ENCODE measurements at regions not wholly inside any gene's neighbourhood (a gene's known extent, or its start where the extent isn't known, plus 50 kb on each side); places are given as distances from the start of the nearest gene placed in this dataset.

GRCh38 chr17:73835605-73836004 is 191.4 kb upstream of the SDK2 start:
- CTCF ChIA-PET, result no interaction called here
- Mint-ChIP-seq H3K27me3 (peaks cover 0 to 4% (median 0%) of the 10 kb centered on the region in 5 donors), H3K9me3 (peaks cover 0 to 19% (median 5%) of the 10 kb centered on the region in 11 donors), H3K36me3 (no peaks in the 10 kb centered on the region), H3K4me3 (peak overlapping the region in 9 of 10 donors; percentile 31 to 75 (median 59)), H3K27ac (peak overlapping the region in 8 of 9 donors; percentile 55 to 91 (median 86)), H3K4me1 (peaks cover 3 to 56% (median 47%) of the 10 kb centered on the region in 7 donors)
- Histone ChIP-seq H3K27ac (ENCODE audit: low read depth, low read length) (no peak overlapping the region), H3K4me1 (ENCODE audit: control insufficient read depth in 2 of 2, insufficient read depth in 2 of 2, low read length in 2 of 2) (peaks cover 5 to 22% of the 10 kb centered on the region in 2 donors), H3K36me3 (ENCODE audit: control insufficient read depth in 2 of 3, insufficient read depth in 3 of 3, low read length in 3 of 3) (no peaks in the 10 kb centered on the region), H3K27me3 (ENCODE audit: control insufficient read depth in 2 of 2, insufficient read depth in 2 of 2, low read length in 2 of 2) (no peaks in the 10 kb centered on the region), H3K9me3 (ENCODE audit: control insufficient read depth in 2 of 3, low read length in 3 of 3) (peaks cover 0 to 9% (median 0%) of the 10 kb centered on the region in 3 experiments), H3K4me3 (ENCODE audit: low read length) (no peak overlapping the region)
- DNase-seq (peak in 6 of 9 donors; percentile 15 to 47 (median 34)), ATAC-seq (peak; percentile 72)
- intact Hi-C loops (cut with micrococcal nuclease), result no loop called here
- POLR2A ChIA-PET, result interaction anchor here (1.1 to 1.7 kb wide), 3 partner anchors 8 to 76 kb away, joined by 3 to 7 read pairs (median 6); no protein-coding TSS in a partner anchor

DNA sequence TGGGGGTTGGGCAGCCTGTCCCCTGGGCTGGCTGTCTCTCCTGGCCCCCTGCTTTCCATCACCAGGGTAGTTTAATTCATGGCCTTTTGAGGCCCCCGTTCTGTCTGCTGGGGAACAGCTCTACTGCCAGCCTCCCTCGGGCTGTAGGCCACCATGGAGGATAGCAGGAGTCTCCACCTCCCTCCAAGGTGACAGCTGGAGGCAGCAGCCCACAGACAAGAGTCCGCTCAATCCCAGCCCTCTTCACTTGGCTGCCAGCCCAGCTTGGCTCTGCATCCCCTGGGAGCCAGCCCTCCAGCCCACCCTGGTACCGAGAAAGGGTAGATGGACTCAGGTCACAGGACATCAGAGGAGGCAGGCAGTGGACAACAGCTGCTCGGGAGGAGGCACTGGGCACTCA is 194.6 kb upstream of the SDK2 start:
- Histone ChIP-seq H3K27ac (ENCODE audit: low read depth, low read length) (no peak overlapping the region), H3K4me3 (ENCODE audit: low read length) (no peak overlapping the region), H3K9me3 (ENCODE audit: control insufficient read depth in 2 of 3, low read length in 3 of 3) (peaks cover 0 to 9% (median 0%) of the 10 kb centered on the region in 3 experiments), H3K27me3 (ENCODE audit: control insufficient read depth in 2 of 2, insufficient read depth in 2 of 2, low read length in 2 of 2) (no peaks in the 10 kb centered on the region), H3K36me3 (ENCODE audit: control insufficient read depth in 2 of 3, insufficient read depth in 3 of 3, low read length in 3 of 3) (no peaks in the 10 kb centered on the region), H3K4me1 (ENCODE audit: control insufficient read depth in 2 of 2, insufficient read depth in 2 of 2, low read length in 2 of 2) (peaks cover 0 to 10% of the 10 kb centered on the region in 2 donors)
- intact Hi-C loops (cut with micrococcal nuclease), result no loop called here
- Mint-ChIP-seq H3K4me1 (peaks cover 3 to 48% (median 35%) of the 10 kb centered on the region in 7 donors), H3K36me3 (no peaks in the 10 kb centered on the region), H3K27ac (peak overlapping the region in 1 of 9 donors; percentile 54), H3K27me3 (peaks cover 0 to 4% (median 0%) of the 10 kb centered on the region in 5 donors), H3K9me3 (peaks cover 0 to 16% (median 5%) of the 10 kb centered on the region in 11 donors), H3K4me3 (no peak overlapping the region)
- ATAC-seq, result no peak
- POLR2A ChIA-PET, result interaction anchor here (0.6 to 2.0 kb wide), 3 partner anchors 10 to 11 kb away, joined by 3 to 7 read pairs (median 3); no protein-coding TSS in a partner anchor
- CTCF ChIA-PET, result interaction anchor here (0.8 kb wide), 1 partner anchor 409 kb away, joined by 5 read pairs; no protein-coding TSS in a partner anchor
- DNase-seq, result no peak

DNA sequence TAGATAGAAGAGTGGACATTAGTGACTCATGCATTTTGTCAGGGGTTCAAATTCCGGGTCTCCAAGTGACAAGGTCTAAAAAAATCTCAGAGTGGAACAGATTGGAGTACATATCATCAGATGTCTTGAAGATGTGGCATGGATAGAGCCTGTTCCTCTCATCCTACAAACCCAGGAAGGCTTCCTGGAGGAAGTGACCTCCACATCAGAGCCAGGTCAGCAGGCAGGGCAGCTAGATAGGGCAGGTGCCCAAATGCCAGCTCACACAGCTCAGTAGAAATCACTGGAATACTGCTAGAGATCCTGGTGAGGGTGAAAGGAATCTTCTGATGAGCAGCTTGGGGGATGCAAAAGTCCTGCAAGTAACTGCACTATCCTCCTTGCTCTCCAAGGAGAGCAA is 196.6 kb upstream of the SDK2 start:
- POLR2A ChIA-PET, result interaction anchor here (0.7 to 2.0 kb wide), 4 partner anchors 9 to 1121 kb away, joined by 3 to 7 read pairs (median 4); no protein-coding TSS in a partner anchor

GRCh38 chr17:73841431-73842060 is 197.3 kb upstream of the SDK2 start:
- H3K4me3 ChIP-seq (ENCODE audit: low read length), result no peak overlapping the region
- Mint-ChIP-seq H3K4me3 (no peak overlapping the region), H3K36me3 (no peaks in the 10 kb centered on the region), H3K27ac (peak overlapping the region in 6 of 9 donors; percentile 12 to 63 (median 54)), H3K9me3 (peaks cover 0 to 12% (median 5%) of the 10 kb centered on the region in 11 donors), H3K4me1 (peaks cover 0 to 27% (median 13%) of the 10 kb centered on the region in 7 donors), H3K27me3 (no peaks in the 10 kb centered on the region)
- H3K27me3 ChIP-seq (ENCODE audit: control insufficient read depth in 2 of 2, insufficient read depth in 2 of 2, low read length in 2 of 2), result no peaks in the 10 kb centered on the region
- H3K36me3 ChIP-seq (ENCODE audit: control insufficient read depth in 2 of 3, insufficient read depth in 3 of 3, low read length in 3 of 3), result no peaks in the 10 kb centered on the region
- no peaks in the 10 kb centered on the region for H3K4me1 ChIP-seq (ENCODE audit: control insufficient read depth in 2 of 2, insufficient read depth in 2 of 2, low read length in 2 of 2)
- intact Hi-C loops (cut with micrococcal nuclease), result loop anchor here in 1 of 2 donors (1.0 kb wide), 3 partner anchors 131 to 195 kb away; no protein-coding TSS in a partner anchor
- ATAC-seq, result peak; percentile 58
- CTCF ChIA-PET, result interaction anchor here (0.6 to 4.1 kb wide), 13 partner anchors 21 to 411 kb away, joined by 3 to 26 read pairs (median 4); no protein-coding TSS in a partner anchor
- POLR2A ChIA-PET, result interaction anchor here (1.0 to 1.3 kb wide), 3 partner anchors 10 to 120 kb away, joined by 3 to 4 read pairs (median 3); no protein-coding TSS in a partner anchor
- H3K27ac ChIP-seq (ENCODE audit: low read depth, low read length), result no peak overlapping the region
- peaks cover 0 to 6% (median 0%) of the 10 kb centered on the region in 3 experiments for H3K9me3 ChIP-seq (ENCODE audit: control insufficient read depth in 2 of 3, low read length in 3 of 3)
- peak in 3 of 9 donors; percentile 29 to 49 (median 33) for DNase-seq

More for the DNA sequence above, 196.6 kb upstream of the SDK2 start:
- DNase-seq, result no peak
- Mint-ChIP-seq H3K9me3 (peaks cover 0 to 15% (median 5%) of the 10 kb centered on the region in 11 donors), H3K27ac (peak overlapping the region in 4 of 9 donors; percentile 22 to 49 (median 44)), H3K4me1 (peaks cover 0 to 31% (median 17%) of the 10 kb centered on the region in 7 donors), H3K27me3 (no peaks in the 10 kb centered on the region), H3K36me3 (no peaks in the 10 kb centered on the region), H3K4me3 (no peak overlapping the region)
- CTCF ChIA-PET, result interaction anchor here (0.9 to 4.1 kb wide), 8 partner anchors 13 to 411 kb away, joined by 3 to 26 read pairs (median 4); no protein-coding TSS in a partner anchor
- no peak for ATAC-seq
- no peak overlapping the region for H3K4me3 ChIP-seq (ENCODE audit: low read length)
- H3K9me3 ChIP-seq (ENCODE audit: control insufficient read depth in 2 of 3, low read length in 3 of 3), result peaks cover 0 to 9% (median 0%) of the 10 kb centered on the region in 3 experiments
- H3K36me3 ChIP-seq (ENCODE audit: control insufficient read depth in 2 of 3, insufficient read depth in 3 of 3, low read length in 3 of 3), result no peaks in the 10 kb centered on the region
- no peaks in the 10 kb centered on the region for H3K27me3 ChIP-seq (ENCODE audit: control insufficient read depth in 2 of 2, insufficient read depth in 2 of 2, low read length in 2 of 2)
- H3K27ac ChIP-seq (ENCODE audit: low read depth, low read length), result no peak overlapping the region
- H3K4me1 ChIP-seq (ENCODE audit: control insufficient read depth in 2 of 2, insufficient read depth in 2 of 2, low read length in 2 of 2), result no peaks in the 10 kb centered on the region
- intact Hi-C loops (cut with micrococcal nuclease), result loop anchor here in 1 of 2 donors (1.0 kb wide), 3 partner anchors 131 to 195 kb away; no protein-coding TSS in a partner anchor

DNA sequence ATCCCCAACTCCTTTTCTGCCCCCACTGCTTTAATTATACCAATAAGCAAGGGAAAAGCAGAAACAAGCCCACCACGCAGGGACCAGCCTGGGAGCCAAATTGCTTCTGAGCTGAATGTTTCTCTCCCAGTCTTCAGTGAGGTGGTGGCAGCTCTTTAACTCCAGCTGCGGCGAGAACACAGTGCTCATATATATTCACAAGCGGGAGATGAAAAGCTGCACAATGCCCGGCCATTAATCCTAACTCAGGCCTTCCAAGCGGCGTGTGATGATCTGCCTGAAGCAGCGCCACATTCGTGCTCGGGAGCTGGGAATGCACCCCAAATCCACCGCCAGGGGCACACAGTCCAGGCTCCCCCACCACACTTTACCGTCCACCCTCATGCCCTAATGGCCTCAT is 203.7 kb upstream of the SDK2 start:
- peaks cover 0 to 4% (median 0%) of the 10 kb centered on the region in 5 donors for H3K36me3 Mint-ChIP-seq
- no peak overlapping the region for H3K27ac Mint-ChIP-seq
- H3K27me3 Mint-ChIP-seq, result no peaks in the 10 kb centered on the region
- H3K36me3 ChIP-seq (ENCODE audit: control insufficient read depth in 2 of 3, insufficient read depth in 3 of 3, low read length in 3 of 3), result no peaks in the 10 kb centered on the region
- ATAC-seq, result no peak
- H3K9me3 ChIP-seq (ENCODE audit: control insufficient read depth in 2 of 3, low read length in 3 of 3), result no peaks in the 10 kb centered on the region
- no peaks in the 10 kb centered on the region for H3K27me3 ChIP-seq (ENCODE audit: control insufficient read depth in 2 of 2, insufficient read depth in 2 of 2, low read length in 2 of 2)
- H3K4me1 ChIP-seq (ENCODE audit: control insufficient read depth in 2 of 2, insufficient read depth in 2 of 2, low read length in 2 of 2), result no peaks in the 10 kb centered on the region
- H3K4me3 ChIP-seq (ENCODE audit: low read length), result no peak overlapping the region
- no peaks in the 10 kb centered on the region for H3K9me3 Mint-ChIP-seq
- POLR2A ChIA-PET, result no interaction called here
- CTCF ChIA-PET, result no interaction called here
- no peak overlapping the region for H3K27ac ChIP-seq (ENCODE audit: low read depth, low read length)
- H3K4me3 Mint-ChIP-seq, result no peak overlapping the region
- no peak for DNase-seq
- H3K4me1 Mint-ChIP-seq, result peaks cover 0 to 13% (median 9%) of the 10 kb centered on the region in 7 donors
- intact Hi-C loops (cut with micrococcal nuclease), result no loop called here

DNA sequence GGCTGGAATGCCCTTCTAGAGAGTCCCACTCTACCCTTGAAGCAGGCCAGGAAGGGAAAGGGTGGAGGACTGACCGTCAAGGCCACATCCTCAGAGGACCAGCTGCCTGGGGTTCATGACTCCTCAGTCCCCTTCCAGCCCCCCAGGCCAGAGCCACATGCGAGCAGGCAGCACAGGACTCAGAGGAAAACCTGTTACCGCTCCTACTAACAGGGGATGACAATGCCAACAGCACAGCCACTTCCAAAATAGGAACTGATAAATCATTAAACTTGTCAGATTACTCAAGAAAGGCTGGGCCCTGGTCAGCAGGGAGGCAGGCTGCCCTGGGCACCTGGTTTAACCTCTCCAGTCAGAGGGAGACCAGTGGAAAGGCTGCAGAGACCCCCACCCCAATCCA is 206.2 kb upstream of the SDK2 start:
- Histone ChIP-seq H3K27me3 (ENCODE audit: control insufficient read depth in 2 of 2, insufficient read depth in 2 of 2, low read length in 2 of 2) (no peaks in the 10 kb centered on the region), H3K4me3 (ENCODE audit: low read length) (no peak overlapping the region), H3K4me1 (ENCODE audit: control insufficient read depth in 2 of 2, insufficient read depth in 2 of 2, low read length in 2 of 2) (no peaks in the 10 kb centered on the region), H3K36me3 (ENCODE audit: control insufficient read depth in 2 of 3, insufficient read depth in 3 of 3, low read length in 3 of 3) (no peaks in the 10 kb centered on the region), H3K9me3 (ENCODE audit: control insufficient read depth in 2 of 3, low read length in 3 of 3) (no peaks in the 10 kb centered on the region), H3K27ac (ENCODE audit: low read depth, low read length) (no peak overlapping the region)
- ATAC-seq (no peak), DNase-seq (no peak)
- peaks cover 0 to 16% (median 3%) of the 10 kb centered on the region in 5 donors for H3K36me3 Mint-ChIP-seq
- H3K4me3 Mint-ChIP-seq, result no peak overlapping the region
- H3K9me3 Mint-ChIP-seq, result peaks cover 1 to 12% (median 8%) of the 10 kb centered on the region in 11 donors
- peaks cover 0 to 13% (median 10%) of the 10 kb centered on the region in 7 donors for H3K4me1 Mint-ChIP-seq
- no peak overlapping the region for H3K27ac Mint-ChIP-seq
- POLR2A ChIA-PET, result interaction anchor here (0.6 to 0.7 kb wide), 2 partner anchors 23 to 198 kb away, joined by 3 to 4 read pairs; no protein-coding TSS in a partner anchor
- CTCF ChIA-PET, result no interaction called here
- intact Hi-C loops (cut with micrococcal nuclease), result no loop called here
- no peaks in the 10 kb centered on the region for H3K27me3 Mint-ChIP-seq
